GM12878 (cell line): ENCODE measurements at regions not wholly inside any gene's neighbourhood (a gene's known extent, or its start where the extent isn't known, plus 50 kb on each side); places are given as distances from the start of the nearest gene placed in this dataset.

Experiments used
- ATAC-seq: fragments of 200-7000 bp; cut with Tn5 transposase; 3 replicates; pipeline ENCODE4 v1.9.1; 2020; ENCODE audit warnings: mild to moderate bottlenecking, moderate library complexity
- BruUV-seq: library from RNA; stranded (reverse); fragments of 400-500 nt; replicated peaks from 2 replicates; lab custom pipeline; 2021; lab: Mats Ljungman, UMichigan
- CTCF ChIA-PET: fragments of 300-600 bp; sonication (Branson Sonifier 250); formaldehyde crosslinking; extraction: SDS; loops from one replicate; lab custom pipeline; 2021; ENCODE audit warnings: inconsistent platforms; lab: Yijun Ruan, JAX
- POLR2A ChIA-PET: fragments of 350-600 bp; formaldehyde crosslinking; extraction: SDS; loops from one replicate; lab custom pipeline; 2021; ENCODE audit warnings: inconsistent platforms; lab: Charles Lee
- RAD21 ChIA-PET: fragments of 300-600 bp; sonication (Branson Sonifier 250); formaldehyde crosslinking; loops from one replicate; lab custom pipeline; 2023; ENCODE audit warnings: antibody characterized with exemption; ENCODE audit not compliant: unreplicated experiment; lab: Charles Lee
- SMC1A ChIA-PET: fragments of 300-600 bp; sonication (Branson Sonifier 250); formaldehyde crosslinking; loops from one replicate; lab custom pipeline; 2023; ENCODE audit not compliant: unreplicated experiment, uncharacterized antibody; lab: Charles Lee
- DNase-seq: peaks from one replicate; pipeline ENCODE4 v3.0.0-alpha.2; 2011; ENCODE audit warnings: low read depth, low spot score
- FAIRE-seq: peaks from 3 replicates; lab custom pipeline; 2011; peaks lifted over from hg19 to GRCh38; lab: Jason Lieb, UNC
- H2AFZ ChIP-seq: 2 replicates; pipeline ENCODE4 v1.6.0; 2011; ENCODE audit warnings: low read depth, low read length, control low read depth; ENCODE audit not compliant: control insufficient read depth
- H3K27ac ChIP-seq: 2 replicates; pipeline ENCODE4 v1.5.1; 2011; ENCODE audit warnings: control low read depth; ENCODE audit not compliant: control insufficient read depth, insufficient read depth
- H3K27me3 ChIP-seq, 2 experiments: replicated peaks in 1 of 2; 2 replicates each; pipeline versions ENCODE4 v1.6.0 to v1.6.1; 2011; ENCODE audit warnings: low read length in 1 of 2; ENCODE audit not compliant: control insufficient read depth in 2 of 2, insufficient read depth in 2 of 2
- H3K36me3 ChIP-seq, 2 experiments: 2 replicates each; pipeline ENCODE4 v1.5.1; 2011; ENCODE audit warnings: low read length in 1 of 2; ENCODE audit not compliant: control insufficient read depth in 2 of 2, insufficient read depth in 2 of 2
- H3K4me1 ChIP-seq: 2 replicates; pipeline ENCODE4 v1.6.1; 2011; ENCODE audit warnings: mild to moderate bottlenecking, low read length, moderate library complexity, mixed read lengths; ENCODE audit not compliant: control insufficient read depth, insufficient read depth
- H3K4me2 ChIP-seq: 2 replicates; pipeline ENCODE4 v1.6.0; 2011; ENCODE audit warnings: control low read depth; ENCODE audit not compliant: control insufficient read depth, insufficient read depth
- H3K4me3 ChIP-seq: fragments of 200-600 bp; sonication (generic); 2 replicates; pipeline ENCODE4 v1.5.1; 2016
- H3K79me2 ChIP-seq: 2 replicates; pipeline ENCODE4 v1.6.0; 2011; ENCODE audit warnings: low read length; ENCODE audit not compliant: control insufficient read depth, insufficient read depth
- H3K9ac ChIP-seq: 2 replicates; pipeline ENCODE4 v1.8.0; 2011; ENCODE audit warnings: low read length, control low read depth, mixed read lengths; ENCODE audit not compliant: control insufficient read depth, insufficient read depth
- H3K9me3 ChIP-seq: replicated peaks from 3 replicates; pipeline ENCODE4 v1.5.1; 2011; ENCODE audit warnings: mild to moderate bottlenecking, low read length; ENCODE audit not compliant: control insufficient read depth, insufficient read depth
- H4K20me1 ChIP-seq: 2 replicates; pipeline ENCODE4 v1.6.0; 2011; ENCODE audit not compliant: control insufficient read depth, insufficient read depth
- BACH1 ChIP-seq: fragments of 450-650 bp; IDR thresholded peaks from 2 replicates; pipeline ENCODE4 v1.6.1; 2017; ENCODE audit warnings: mild to moderate bottlenecking, borderline replicate concordance
- CBX5 ChIP-seq: sonication (generic); IDR thresholded peaks from 2 replicates; pipeline ENCODE4 v1.6.1; 2016; ENCODE audit warnings: low read depth, moderate library complexity, mild to moderate bottlenecking, inconsistent platforms
- ESRRA ChIP-seq: IDR thresholded peaks from 2 replicates; pipeline ENCODE4 v1.6.1; 2012; ENCODE audit warnings: mild to moderate bottlenecking, low read length, improper control_type of control experiment
- MEF2A ChIP-seq: IDR thresholded peaks from 2 replicates; pipeline ENCODE4 v1.6.1; 2011; ENCODE audit warnings: low read depth, mild to moderate bottlenecking, low read length, moderate library complexity; ENCODE audit not compliant: insufficient read depth
- MTA3 ChIP-seq: IDR thresholded peaks from 2 replicates; pipeline ENCODE4 v1.6.1; 2012; ENCODE audit warnings: low read length, inconsistent platforms, borderline replicate concordance
- RELA ChIP-seq: fragments of 450-650 bp; IDR thresholded peaks from 2 replicates; pipeline ENCODE4 v1.8.0; 2014; ENCODE audit warnings: borderline replicate concordance; ENCODE audit not compliant: partially characterized antibody
- TCF3 ChIP-seq: IDR thresholded peaks from 2 replicates; pipeline ENCODE4 v1.6.1; 2012; ENCODE audit warnings: low read depth, mild to moderate bottlenecking, low read length, borderline replicate concordance; ENCODE audit not compliant: insufficient read depth
- YBX1 ChIP-seq: fragments of 450-650 bp; IDR thresholded peaks from 2 replicates; pipeline ENCODE4 v1.6.1; 2016; ENCODE audit warnings: antibody characterized with exemption
- YY1 ChIP-seq: IDR thresholded peaks from 2 replicates; pipeline ENCODE4 v1.6.1; 2011; ENCODE audit warnings: low read depth, mild to moderate bottlenecking, low read length
- ZNF217 ChIP-seq: fragments of 450-650 bp; IDR thresholded peaks from 2 replicates; pipeline ENCODE4 v1.6.1; 2017; ENCODE audit warnings: antibody characterized with exemption, mild to moderate bottlenecking
- WGBS: methylation state at CpG from one replicate; pipeline ENCODE4 v1.1.6; 2016; ENCODE audit warnings: low lambda C conversion rate; ENCODE audit not compliant: insufficient replicate concordance, insufficient coverage; ENCODE audit errors: missing lambda C conversion rate; 5-methylcytosine and 5-hydroxymethylcytosine counted together
- in situ Hi-C: fragments of 300-500 bp; cut with MboI; formaldehyde crosslinking; loops from 9 replicates; pipeline ENCODE4 v1.14.3; 2018; ENCODE audit warnings: mixed read lengths
- intact Hi-C: fragments of 100-400 bp; cut with micrococcal nuclease; formaldehyde crosslinking; loops from one replicate; pipeline ENCODE4 v1.14.2; 2022; ENCODE audit not compliant: unreplicated experiment
- TF ChIP-seq, protein P1 (sequence below): IDR thresholded peaks from 2 replicates; pipeline ENCODE4 v1.6.1; 2012; ENCODE audit warnings: low read depth, low read length, improper control_type of control experiment

DNA sequence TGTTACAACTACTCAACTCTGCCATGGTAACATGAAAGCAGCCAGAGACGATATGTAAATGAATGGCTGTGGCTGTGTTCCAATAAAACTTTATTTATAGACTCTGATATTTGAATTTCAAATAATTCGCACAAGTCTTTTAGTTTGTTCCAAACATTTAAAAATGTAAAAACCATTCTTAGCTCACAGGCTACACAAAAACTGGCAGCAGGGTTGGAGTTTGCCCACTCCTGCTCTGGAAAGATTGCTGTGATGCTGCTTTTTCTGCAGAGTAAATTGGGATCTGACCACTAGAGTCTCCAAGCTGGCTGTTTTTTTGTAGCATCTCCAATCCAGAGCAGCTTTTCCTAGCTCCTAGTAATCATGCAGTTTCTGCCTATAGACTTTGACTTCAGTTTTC lies 157.5 kb downstream of the CHRM3 start:
- WGBS: 44% methylated on average over 2 of the region's 2 CpGs
- in situ Hi-C loops (no loop called here), intact Hi-C loops (no loop called here)
- SMC1A ChIA-PET: no interaction called here
- no peak for DNase-seq
- no peak overlapping the region for H2AFZ ChIP-seq
- TF ChIP-seq TCF3: no peak
- no peak for TF ChIP-seq MEF2A
- TF ChIP-seq, protein P1, sequence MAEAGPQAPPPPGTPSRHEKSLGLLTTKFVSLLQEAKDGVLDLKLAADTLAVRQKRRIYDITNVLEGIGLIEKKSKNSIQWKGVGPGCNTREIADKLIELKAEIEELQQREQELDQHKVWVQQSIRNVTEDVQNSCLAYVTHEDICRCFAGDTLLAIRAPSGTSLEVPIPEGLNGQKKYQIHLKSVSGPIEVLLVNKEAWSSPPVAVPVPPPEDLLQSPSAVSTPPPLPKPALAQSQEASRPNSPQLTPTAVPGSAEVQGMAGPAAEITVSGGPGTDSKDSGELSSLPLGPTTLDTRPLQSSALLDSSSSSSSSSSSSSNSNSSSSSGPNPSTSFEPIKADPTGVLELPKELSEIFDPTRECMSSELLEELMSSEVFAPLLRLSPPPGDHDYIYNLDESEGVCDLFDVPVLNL: no peak
- TF ChIP-seq RELA: no peak
- TF ChIP-seq ESRRA: no peak
- no peak for TF ChIP-seq ZNF217
- no peak for TF ChIP-seq YBX1
- TF ChIP-seq YY1: no peak
- no peak for TF ChIP-seq MTA3
- no peak for TF ChIP-seq BACH1
- no peak for TF ChIP-seq CBX5
- TF ChIP-seq, all 136 proteins: peak for 0
- BruUV-seq: no TSS peak
- Histone ChIP-seq H4K20me1 (no peaks in the 10 kb centered on the region), H3K9ac (no peak overlapping the region), H3K4me3 (no peak overlapping the region), H3K79me2 (no peaks in the 10 kb centered on the region), H3K36me3 (no peaks in the 10 kb centered on the region), H3K27ac (no peak overlapping the region), H3K4me2 (no peak overlapping the region), H3K9me3 (no peaks in the 10 kb centered on the region), H3K4me1 (no peaks in the 10 kb centered on the region), H3K27me3 (no peaks in the 10 kb centered on the region)
- ChIA-PET RAD21 (no interaction called here), POLR2A (no interaction called here), CTCF (no interaction called here)
- FAIRE-seq (no peak), ATAC-seq (no peak)
